Smooth muscle cell (in vitro differentiated cells): ENCODE measurements at regions not wholly inside any gene's neighbourhood (a gene's known extent, or its start where the extent isn't known, plus 50 kb on each side); places are given as distances from the start of the nearest gene placed in this dataset.

ENCODE experiments used
- DNase-seq: peaks from one replicate; lab custom pipeline; 2025; ENCODE audit not compliant: unreplicated experiment; lab: John Stamatoyannopoulos, UW
- H2AFZ ChIP-seq: fragments of 200-600 bp; sonication (generic); 2 replicates; pipeline ENCODE4 v1.6.0; 2016; ENCODE audit warnings: antibody characterized with exemption, low read depth, mild to moderate bottlenecking
- H3F3A ChIP-seq: fragments of 200-600 bp; sonication (generic); 2 replicates; pipeline ENCODE4 v1.6.0; 2017; ENCODE audit warnings: antibody characterized with exemption, low read depth
- H3K27ac ChIP-seq: fragments of 200-600 bp; sonication (generic); 2 replicates; pipeline ENCODE4 v1.5.1; 2016; ENCODE audit warnings: low read depth, mild to moderate bottlenecking
- H3K27me3 ChIP-seq: fragments of 200-600 bp; sonication (generic); 2 replicates; pipeline ENCODE4 v1.6.1; 2016; ENCODE audit warnings: low read depth, mild to moderate bottlenecking
- H3K36me3 ChIP-seq: fragments of 200-600 bp; sonication (generic); 2 replicates; pipeline ENCODE4 v1.5.1; 2016; ENCODE audit warnings: low read depth
- H3K4me1 ChIP-seq: fragments of 200-600 bp; sonication (generic); 2 replicates; pipeline ENCODE4 v1.5.1; 2016; ENCODE audit warnings: low read depth
- H3K4me2 ChIP-seq: fragments of 200-600 bp; sonication (generic); 2 replicates; pipeline ENCODE4 v1.6.0; 2016; ENCODE audit warnings: mild to moderate bottlenecking
- H3K4me3 ChIP-seq: fragments of 200-600 bp; sonication (generic); 2 replicates; pipeline ENCODE4 v1.5.1; 2016; ENCODE audit warnings: mild to moderate bottlenecking
- H3K79me2 ChIP-seq: fragments of 200-600 bp; sonication (generic); 2 replicates; pipeline ENCODE4 v1.6.0; 2016; ENCODE audit warnings: low read depth, mild to moderate bottlenecking
- H3K9ac ChIP-seq: fragments of 200-600 bp; sonication (generic); 2 replicates; pipeline ENCODE4 v1.6.0; 2016; ENCODE audit warnings: low read depth
- H3K9me3 ChIP-seq: fragments of 200-600 bp; sonication (generic); replicated peaks from 2 replicates; pipeline ENCODE4 v1.5.1; 2016; ENCODE audit warnings: low read depth
- H4K20me1 ChIP-seq: fragments of 200-600 bp; sonication (generic); 2 replicates; pipeline ENCODE4 v1.6.0; 2016; ENCODE audit warnings: low read depth
- WGBS: methylation state at CpG from one replicate; pipeline ENCODE4 v1.1.7; 2016; ENCODE audit warnings: low lambda C conversion rate; 5-methylcytosine and 5-hydroxymethylcytosine counted together
- TF ChIP-seq, protein P1 (sequence below): fragments of 200-600 bp; sonication (generic); IDR thresholded peaks from 2 replicates; pipeline ENCODE4 v1.5.1; 2017; ENCODE audit warnings: borderline replicate concordance, mild to moderate bottlenecking, antibody characterized with exemption; ENCODE audit not compliant: insufficient read depth, poor library complexity, severe bottlenecking

DNA sequence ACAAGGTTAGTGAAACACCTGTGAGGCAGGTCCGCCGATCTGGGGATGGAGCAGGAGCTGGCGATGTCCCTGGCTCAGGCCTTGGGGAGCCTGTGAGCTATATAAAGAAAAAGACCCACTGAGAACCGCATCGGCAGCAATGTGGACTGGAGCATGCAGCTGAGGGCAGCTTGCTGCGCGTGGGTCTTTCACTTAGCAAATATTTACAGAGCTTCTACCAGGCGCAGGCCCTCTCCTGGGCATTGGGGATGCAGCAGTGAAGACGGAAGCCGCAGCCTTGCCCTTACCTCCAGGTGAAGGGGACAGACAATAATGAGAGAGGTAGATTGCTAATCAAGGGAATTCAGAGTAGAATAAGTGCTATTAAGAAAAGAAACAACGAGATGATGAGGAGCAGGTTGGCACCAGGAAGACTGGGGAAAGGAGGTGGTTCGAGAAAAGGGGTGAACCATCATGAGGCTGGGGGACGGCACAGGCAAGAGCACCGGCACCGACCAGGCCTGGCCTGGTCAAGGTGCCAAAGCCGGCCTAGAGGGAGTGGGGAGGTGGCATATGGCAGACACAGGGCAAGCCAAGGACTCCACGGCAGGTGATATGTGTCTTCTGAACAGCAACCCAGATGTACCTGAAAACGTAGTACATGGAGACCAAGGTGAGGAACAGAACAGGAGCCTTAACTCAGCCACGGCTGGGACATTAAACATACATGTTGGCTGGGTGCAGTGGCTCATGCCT lies 60.7 kb upstream of the PAX7 start:
- Histone ChIP-seq H3K4me3 (no peak overlapping the region), H3K4me2 (no peak overlapping the region), H3K4me1 (no peaks in the 10 kb centered on the region), H3K27ac (no peak overlapping the region), H3F3A (no peaks in the 10 kb centered on the region), H3K9ac (no peak overlapping the region), H3K27me3 (peaks cover 24% of the 10 kb centered on the region), H4K20me1 (no peaks in the 10 kb centered on the region), H3K79me2 (no peaks in the 10 kb centered on the region), H2AFZ (no peak overlapping the region), H3K36me3 (no peaks in the 10 kb centered on the region), H3K9me3 (no peaks in the 10 kb centered on the region)
- no peak for DNase-seq
- whole genome bisulfite sequencing, result 83% methylated on average over 19 of the region's 19 CpGs
- TF ChIP-seq, protein P1, sequence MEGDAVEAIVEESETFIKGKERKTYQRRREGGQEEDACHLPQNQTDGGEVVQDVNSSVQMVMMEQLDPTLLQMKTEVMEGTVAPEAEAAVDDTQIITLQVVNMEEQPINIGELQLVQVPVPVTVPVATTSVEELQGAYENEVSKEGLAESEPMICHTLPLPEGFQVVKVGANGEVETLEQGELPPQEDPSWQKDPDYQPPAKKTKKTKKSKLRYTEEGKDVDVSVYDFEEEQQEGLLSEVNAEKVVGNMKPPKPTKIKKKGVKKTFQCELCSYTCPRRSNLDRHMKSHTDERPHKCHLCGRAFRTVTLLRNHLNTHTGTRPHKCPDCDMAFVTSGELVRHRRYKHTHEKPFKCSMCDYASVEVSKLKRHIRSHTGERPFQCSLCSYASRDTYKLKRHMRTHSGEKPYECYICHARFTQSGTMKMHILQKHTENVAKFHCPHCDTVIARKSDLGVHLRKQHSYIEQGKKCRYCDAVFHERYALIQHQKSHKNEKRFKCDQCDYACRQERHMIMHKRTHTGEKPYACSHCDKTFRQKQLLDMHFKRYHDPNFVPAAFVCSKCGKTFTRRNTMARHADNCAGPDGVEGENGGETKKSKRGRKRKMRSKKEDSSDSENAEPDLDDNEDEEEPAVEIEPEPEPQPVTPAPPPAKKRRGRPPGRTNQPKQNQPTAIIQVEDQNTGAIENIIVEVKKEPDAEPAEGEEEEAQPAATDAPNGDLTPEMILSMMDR, result no peak

DNA sequence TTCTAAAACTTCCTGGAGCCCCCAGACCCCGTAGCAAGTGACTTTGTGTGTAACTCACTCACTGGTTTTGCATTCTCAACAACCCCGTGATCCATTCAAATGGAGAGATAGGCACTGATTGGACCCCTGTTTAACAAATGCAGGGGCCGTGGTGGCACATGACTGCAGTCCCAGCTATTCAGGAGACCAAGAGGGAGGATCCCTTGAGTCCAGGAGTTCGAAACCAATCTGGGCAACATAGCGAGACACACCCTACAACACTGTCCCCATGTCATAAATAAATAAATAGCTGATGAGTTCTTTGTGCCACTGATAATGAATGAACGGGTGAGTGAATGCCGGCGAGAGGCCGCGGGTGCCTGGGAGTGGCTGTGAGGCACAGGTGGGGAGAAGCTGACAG lies 59.4 kb upstream of the PAX7 start:
- no peak for DNase-seq
- Histone ChIP-seq H3K4me2 (no peak overlapping the region), H3K9me3 (no peaks in the 10 kb centered on the region), H3K4me1 (no peaks in the 10 kb centered on the region), H3K9ac (no peak overlapping the region), H3F3A (no peaks in the 10 kb centered on the region), H3K4me3 (no peak overlapping the region), H3K36me3 (no peaks in the 10 kb centered on the region), H4K20me1 (no peaks in the 10 kb centered on the region), H3K27me3 (peaks cover 14% of the 10 kb centered on the region), H3K27ac (no peak overlapping the region), H3K79me2 (no peaks in the 10 kb centered on the region), H2AFZ (no peak overlapping the region)
- TF ChIP-seq, protein P1, result no peak
- WGBS, result 85% methylated on average over 10 of the region's 10 CpGs

DNA sequence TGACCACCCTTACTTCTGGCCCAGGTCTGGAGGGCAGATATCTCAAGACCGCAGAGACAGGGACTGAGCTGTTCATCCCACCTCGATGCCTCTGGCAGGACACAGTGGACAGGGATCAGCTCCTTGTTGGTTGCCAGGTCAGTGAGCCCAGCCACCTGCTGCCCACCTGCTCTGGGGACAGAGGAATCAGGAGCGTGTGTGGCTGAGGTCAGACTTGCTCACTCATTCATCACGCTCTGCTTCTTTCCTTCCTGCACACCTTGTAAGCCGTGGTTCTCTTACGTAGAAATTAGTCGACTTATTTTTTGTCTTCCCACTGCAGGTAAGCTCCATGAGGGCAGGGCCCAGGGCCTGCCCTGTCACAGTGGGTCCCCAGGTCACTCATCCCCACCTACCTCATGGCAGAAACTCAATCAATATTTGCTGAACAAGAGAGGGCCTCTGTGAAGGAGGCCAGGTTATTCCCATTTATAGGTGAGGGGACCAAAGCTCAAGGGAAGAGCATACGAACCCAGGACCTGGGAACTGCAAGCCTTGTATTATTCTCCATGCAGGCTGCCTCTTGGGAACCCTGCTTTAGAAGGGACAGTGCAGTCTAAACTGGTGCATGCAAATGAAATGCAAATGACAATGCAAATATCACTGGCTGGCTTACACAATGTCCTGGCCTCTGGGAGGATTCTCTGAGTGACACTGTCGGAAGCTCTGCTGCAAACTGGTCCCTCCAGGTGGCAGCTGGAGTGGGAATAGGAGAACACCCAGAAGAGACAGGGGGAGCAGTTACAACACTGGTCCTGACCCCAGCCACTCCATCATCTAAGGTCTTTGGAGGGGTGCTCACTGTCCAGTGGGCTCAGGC lies 58.4 kb upstream of the PAX7 start:
- Histone ChIP-seq H3F3A (no peaks in the 10 kb centered on the region), H3K79me2 (no peaks in the 10 kb centered on the region), H3K4me1 (no peaks in the 10 kb centered on the region), H4K20me1 (no peaks in the 10 kb centered on the region), H3K4me3 (no peak overlapping the region), H3K36me3 (no peaks in the 10 kb centered on the region), H3K27me3 (peaks cover 13% of the 10 kb centered on the region), H3K9ac (no peak overlapping the region), H3K4me2 (no peak overlapping the region), H3K9me3 (no peaks in the 10 kb centered on the region), H2AFZ (no peak overlapping the region), H3K27ac (no peak overlapping the region)
- 86% methylated on average over 9 of the region's 9 CpGs for WGBS
- TF ChIP-seq, protein P1, result no peak
- no peak for DNase-seq
